Hepatocyte (in vitro differentiated cells): ENCODE measurements at regions not wholly inside any gene's neighbourhood (a gene's known extent, or its start where the extent isn't known, plus 50 kb on each side); places are given as distances from the start of the nearest gene placed in this dataset.
A peak's percentile ranks its signal among the peaks of the same experiment; 100 is the strongest.

ENCODE experiments used
- DNase-seq: peaks from one replicate; pipeline ENCODE4 v3.0.0-alpha.2; 2016; ENCODE audit warnings: low spot score
- H2AFZ ChIP-seq: fragments of 200-600 bp; sonication (generic); 2 replicates; pipeline ENCODE4 v1.6.0; 2016; ENCODE audit warnings: antibody characterized with exemption, mild to moderate bottlenecking
- H3K27ac ChIP-seq: fragments of 200-600 bp; sonication (generic); 2 replicates; pipeline ENCODE4 v1.5.1; 2016; ENCODE audit warnings: mild to moderate bottlenecking
- H3K27me3 ChIP-seq: fragments of 200-600 bp; sonication (generic); 2 replicates; pipeline ENCODE4 v1.6.1; 2016
- H3K36me3 ChIP-seq: fragments of 200-600 bp; sonication (generic); replicated peaks from 2 replicates; pipeline ENCODE4 v1.5.1; 2016; ENCODE audit warnings: low read depth; ENCODE audit not compliant: insufficient read depth
- H3K4me1 ChIP-seq: fragments of 200-600 bp; sonication (generic); 2 replicates; pipeline ENCODE4 v1.5.1; 2016; ENCODE audit warnings: mild to moderate bottlenecking, moderate library complexity; ENCODE audit not compliant: insufficient read depth
- H3K4me2 ChIP-seq: fragments of 200-600 bp; sonication (generic); 2 replicates; pipeline ENCODE4 v1.6.0; 2016
- H3K4me3 ChIP-seq: fragments of 200-600 bp; sonication (generic); 2 replicates; pipeline ENCODE4 v1.5.1; 2016; ENCODE audit warnings: mild to moderate bottlenecking
- H3K79me2 ChIP-seq: fragments of 200-600 bp; sonication (generic); 2 replicates; pipeline ENCODE4 v1.6.0; 2017; ENCODE audit warnings: mild to moderate bottlenecking
- H3K9me2 ChIP-seq: fragments of 200-600 bp; sonication (generic); replicated peaks from 2 replicates; pipeline ENCODE4 v1.6.0; 2017; ENCODE audit warnings: mild to moderate bottlenecking; ENCODE audit not compliant: insufficient read depth
- H3K9me3 ChIP-seq: fragments of 200-600 bp; sonication (generic); 2 replicates; pipeline ENCODE4 v1.5.1; 2016; ENCODE audit warnings: low read depth, mild to moderate bottlenecking
- H4K20me1 ChIP-seq: fragments of 200-600 bp; sonication (generic); 2 replicates; pipeline ENCODE4 v1.6.0; 2016; ENCODE audit warnings: mild to moderate bottlenecking; ENCODE audit not compliant: insufficient read depth, poor library complexity, severe bottlenecking
- CTCF ChIP-seq: fragments of 200-600 bp; sonication (generic); IDR thresholded peaks from 2 replicates; pipeline ENCODE4 v1.5.1; 2016; ENCODE audit warnings: antibody characterized with exemption, mild to moderate bottlenecking; ENCODE audit not compliant: poor library complexity
- EZH2 ChIP-seq: fragments of 200-600 bp; sonication (generic); IDR thresholded peaks from 2 replicates; pipeline ENCODE4 v1.6.1; 2016; ENCODE audit warnings: antibody characterized with exemption, mild to moderate bottlenecking, borderline replicate concordance
- EZH2phosphoT487 ChIP-seq: fragments of 200-600 bp; sonication (generic); IDR thresholded peaks from one replicate; pipeline ENCODE4 v1.6.1; 2018; ENCODE audit warnings: antibody characterized with exemption, mild to moderate bottlenecking, low read depth, moderate library complexity; ENCODE audit not compliant: unreplicated experiment, severe bottlenecking
- WGBS: methylation state at CpG from one replicate; pipeline ENCODE4 v1.1.6; 2016; ENCODE audit warnings: low lambda C conversion rate; ENCODE audit errors: missing lambda C conversion rate; 5-methylcytosine and 5-hydroxymethylcytosine counted together

- Histone ChIP-seq H3K36me3 (no peaks in the 10 kb centered on the region), H3K9me2 (no peaks in the 10 kb centered on the region), H3K9me3 (no peaks in the 10 kb centered on the region), H2AFZ (no peak overlapping the region), H4K20me1 (no peaks in the 10 kb centered on the region), H3K4me1 (no peaks in the 10 kb centered on the region), H3K4me3 (no peak overlapping the region), H3K4me2 (no peak overlapping the region), H3K27me3 (no peaks in the 10 kb centered on the region), H3K27ac (no peak overlapping the region), H3K79me2 (no peaks in the 10 kb centered on the region)
- TF ChIP-seq EZH2 (no peak), EZH2phosphoT487 (no peak), CTCF (no peak)
- WGBS, result 97% methylated on average over 5 of the region's 5 CpGs
- DNase-seq, result no peak
Observed at GRCh38 chrX:4239650-4240540, 526.4 kb upstream of the PRKX start.

GRCh38 chrX:4238916-4239315, 525.5 kb upstream of the PRKX start:
- H3K4me3 ChIP-seq, result no peak overlapping the region
- H3K27ac ChIP-seq, result no peak overlapping the region
- H3K4me1 ChIP-seq, result no peaks in the 10 kb centered on the region
- H3K4me2 ChIP-seq, result no peak overlapping the region
- H3K79me2 ChIP-seq, result no peaks in the 10 kb centered on the region
- no peaks in the 10 kb centered on the region for H3K9me3 ChIP-seq
- no peak for DNase-seq
- H4K20me1 ChIP-seq, result no peaks in the 10 kb centered on the region
- 90% methylated on average over 3 of the region's 3 CpGs for WGBS
- H3K9me2 ChIP-seq, result no peaks in the 10 kb centered on the region
- H3K27me3 ChIP-seq, result no peaks in the 10 kb centered on the region
- H2AFZ ChIP-seq, result no peak overlapping the region
- TF ChIP-seq EZH2phosphoT487 (no peak), CTCF (no peak), EZH2 (no peak)
- no peaks in the 10 kb centered on the region for H3K36me3 ChIP-seq

GRCh38 chrX:4225086-4225485, 511.6 kb upstream of the PRKX start:
- H3K27me3 ChIP-seq, result no peaks in the 10 kb centered on the region
- no peak overlapping the region for H2AFZ ChIP-seq
- H4K20me1 ChIP-seq, result no peaks in the 10 kb centered on the region
- DNase-seq, result peak; percentile 10
- no peak overlapping the region for H3K4me2 ChIP-seq
- no peaks in the 10 kb centered on the region for H3K36me3 ChIP-seq
- H3K9me2 ChIP-seq, result no peaks in the 10 kb centered on the region
- TF ChIP-seq EZH2, result no peak
- no peak for TF ChIP-seq EZH2phosphoT487
- no peak for TF ChIP-seq CTCF
- H3K79me2 ChIP-seq, result no peaks in the 10 kb centered on the region
- no peaks in the 10 kb centered on the region for H3K9me3 ChIP-seq
- H3K4me1 ChIP-seq, result no peaks in the 10 kb centered on the region
- no peak overlapping the region for H3K27ac ChIP-seq
- WGBS, result 47% methylated on average over 2 of the region's 2 CpGs
- H3K4me3 ChIP-seq, result no peak overlapping the region
